Daoy (cell line): ENCODE measurements at regions not wholly inside any gene's neighbourhood (a gene's known extent, or its start where the extent isn't known, plus 50 kb on each side); places are given as distances from the start of the nearest gene placed in this dataset.
A peak's percentile ranks its signal among the peaks of the same experiment; 100 is the strongest.

Source experiments
- DNase-seq: peaks from one replicate; pipeline ENCODE4 v3.0.0-alpha.2; 2015; ENCODE audit warnings: low read depth

DNA sequence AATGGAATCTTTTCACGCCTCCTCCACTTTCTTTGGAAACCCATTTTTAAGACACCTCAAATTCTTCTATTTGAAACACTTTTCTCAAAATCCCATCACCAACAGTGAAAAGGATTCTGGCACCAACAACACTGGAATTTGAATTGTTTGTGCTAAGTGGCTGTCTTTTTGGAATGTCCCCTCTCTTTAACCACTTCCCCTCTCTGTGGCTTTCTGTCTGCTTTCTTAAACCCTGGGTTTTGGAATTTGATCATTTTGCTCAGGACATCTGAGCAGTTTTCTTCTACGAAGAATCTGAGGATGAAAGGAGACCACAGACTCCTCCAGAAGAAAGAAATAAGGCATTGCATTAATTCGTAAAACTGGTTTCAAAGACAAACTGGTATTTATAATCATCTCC, 89.0 kb downstream of the MXRA5 start:
- DNase-seq = no peak

DNA sequence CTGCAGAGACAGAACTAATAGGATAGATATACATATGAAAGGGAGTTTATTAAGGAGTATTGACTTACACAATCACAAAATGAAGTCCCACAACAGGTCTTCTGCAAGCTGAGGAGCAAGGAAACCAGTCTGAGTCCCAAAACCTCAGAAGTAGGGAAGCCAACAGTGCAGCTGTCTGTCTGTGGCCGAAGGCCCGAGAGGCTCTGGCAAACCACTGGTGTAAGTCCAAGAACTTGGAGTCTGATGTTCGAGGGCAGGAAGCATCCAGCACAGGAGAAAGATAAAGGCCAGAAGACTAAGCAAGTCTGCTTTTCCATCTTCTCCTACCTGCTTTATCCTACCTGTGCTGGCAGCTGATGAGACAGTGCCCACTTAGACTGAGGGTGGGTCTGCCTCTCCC, 89.6 kb downstream of the MXRA5 start:
- no peak for DNase-seq

DNA sequence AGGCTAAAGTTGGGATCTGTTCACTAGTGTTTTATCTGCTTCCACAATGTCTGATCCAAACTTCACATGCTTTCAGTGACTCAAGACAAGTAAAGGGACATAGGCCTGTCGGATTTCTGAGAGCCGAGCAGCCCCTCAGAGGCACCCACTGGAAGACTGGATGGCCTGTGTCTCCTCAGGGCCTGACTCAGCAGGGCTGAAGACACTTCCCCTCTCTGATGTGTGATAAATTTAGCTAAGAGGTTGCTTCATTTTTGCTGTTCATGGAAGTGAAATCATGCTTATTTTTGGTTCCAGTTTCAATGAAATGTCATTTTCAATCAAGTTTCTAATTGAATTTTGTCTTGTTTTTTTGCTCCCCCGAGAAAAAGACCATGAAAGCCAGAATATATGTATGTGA, 93.7 kb downstream of the MXRA5 start:
- DNase-seq = no peak

DNA sequence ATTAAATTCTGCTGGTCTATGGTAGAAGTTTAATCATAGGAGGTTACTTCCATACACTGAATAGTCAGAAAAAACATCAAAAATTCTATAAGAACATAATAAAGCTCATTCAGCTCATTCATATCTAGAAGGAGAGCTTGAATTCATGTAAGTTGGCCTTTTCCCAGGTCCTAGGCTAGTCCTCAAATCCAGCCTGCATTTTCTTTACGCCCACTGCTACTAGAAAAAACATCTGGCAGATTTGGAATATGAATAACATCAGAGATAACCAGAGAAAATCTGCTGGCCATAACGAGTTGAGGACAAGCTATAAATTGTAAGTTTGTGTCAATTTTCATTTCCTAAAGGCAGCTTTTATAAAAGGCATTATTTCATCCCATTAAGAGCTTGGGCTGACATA, 95.5 kb downstream of the MXRA5 start:
- no peak for DNase-seq

DNA sequence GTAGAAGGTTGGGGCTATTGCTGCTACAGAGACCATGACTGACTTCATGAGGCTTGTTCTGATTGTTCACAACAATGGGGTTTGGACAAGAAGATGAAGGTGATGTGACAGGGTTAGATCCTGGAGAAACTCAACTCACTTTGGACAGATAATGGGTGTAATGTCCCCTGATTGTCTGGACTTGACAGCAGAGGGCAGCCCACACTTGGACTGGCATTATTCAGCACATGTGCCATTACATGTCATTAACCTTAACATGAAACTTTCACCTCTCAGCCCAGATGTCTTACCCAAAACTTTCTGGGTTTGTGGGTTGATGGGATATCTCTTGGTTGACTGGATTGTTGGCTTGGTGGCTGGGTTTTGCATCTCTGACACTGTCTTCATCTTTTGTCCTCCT, 101.5 kb downstream of the MXRA5 start:
- DNase-seq = no peak

DNA sequence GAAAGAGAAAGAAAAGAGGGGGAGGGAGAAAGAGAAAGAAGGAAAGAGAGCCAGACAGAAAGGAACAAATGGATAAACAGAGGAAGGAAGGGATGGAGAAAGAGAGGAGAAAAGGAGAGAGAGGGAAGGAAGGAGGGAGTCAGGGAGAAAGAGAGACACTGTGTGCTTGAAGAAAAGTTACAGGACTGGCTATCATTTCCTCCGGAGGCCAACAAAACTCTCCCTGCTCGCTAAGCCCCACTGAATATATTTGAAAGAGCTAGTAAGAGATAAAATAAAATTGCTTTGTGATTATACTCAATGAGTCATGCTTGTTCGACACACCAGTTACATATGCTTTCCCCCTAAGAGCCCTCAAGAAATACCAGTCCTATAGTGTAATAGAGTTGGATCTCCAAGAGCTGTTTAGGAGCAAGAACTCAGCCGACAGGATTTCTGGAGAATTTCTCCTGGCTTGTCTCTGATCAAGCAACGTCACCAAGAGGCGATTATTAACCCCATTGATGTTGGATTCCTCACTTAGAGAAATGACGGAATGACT, 102.2 kb downstream of the MXRA5 start:
- DNase-seq = peak; percentile 51

DNA sequence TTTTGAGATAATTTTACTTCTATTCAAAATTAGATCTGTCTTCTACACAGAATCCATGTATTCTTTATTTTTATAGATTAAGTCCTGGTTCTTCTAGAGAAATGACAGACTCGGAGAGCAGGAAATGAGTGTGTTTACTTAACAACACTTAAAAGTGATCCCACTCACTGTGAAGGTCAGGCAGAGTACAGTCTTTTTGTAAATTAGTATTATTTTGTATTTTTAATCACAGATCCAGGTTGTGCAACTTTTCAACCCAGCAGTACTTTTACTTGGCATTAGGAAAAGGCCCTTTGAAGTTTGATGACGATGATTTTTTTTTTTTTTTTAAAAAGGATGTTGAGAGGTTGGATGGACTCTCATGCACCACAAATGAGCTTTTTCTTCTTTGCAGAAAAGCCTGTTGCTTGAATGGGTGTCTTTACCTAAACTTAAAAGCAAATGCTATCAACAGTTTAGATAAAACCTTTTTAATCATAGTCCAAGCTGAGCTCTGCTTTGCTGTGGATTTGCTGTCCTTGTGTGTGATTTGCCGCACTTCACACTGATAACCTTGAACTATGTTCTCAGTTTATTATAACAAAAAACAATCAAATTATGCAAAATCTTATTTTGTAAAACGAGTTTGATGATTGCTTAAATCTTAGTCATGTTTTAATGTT, 114.1 kb downstream of the MXRA5 start:
- DNase-seq = no peak

DNA sequence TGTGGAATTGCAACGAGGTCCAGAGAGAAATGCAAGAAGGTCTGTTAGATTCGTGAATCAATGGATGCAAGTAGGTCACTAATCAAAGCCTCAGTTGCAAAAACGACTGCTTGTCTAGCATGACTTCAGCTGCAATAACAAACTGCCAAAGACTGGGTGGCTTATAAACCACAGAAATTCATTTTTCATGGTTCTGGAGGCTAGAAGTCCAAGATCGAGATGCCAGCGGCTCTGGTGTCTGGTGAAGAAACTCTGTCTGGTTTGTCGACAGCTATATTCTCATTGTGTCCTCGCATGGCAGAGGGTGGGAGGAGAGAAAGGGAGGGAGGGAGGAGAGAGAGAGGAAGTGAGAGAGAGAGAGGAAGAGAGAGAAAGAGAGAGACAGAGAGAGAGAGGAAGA, 114.7 kb downstream of the MXRA5 start:
- no peak for DNase-seq

DNA sequence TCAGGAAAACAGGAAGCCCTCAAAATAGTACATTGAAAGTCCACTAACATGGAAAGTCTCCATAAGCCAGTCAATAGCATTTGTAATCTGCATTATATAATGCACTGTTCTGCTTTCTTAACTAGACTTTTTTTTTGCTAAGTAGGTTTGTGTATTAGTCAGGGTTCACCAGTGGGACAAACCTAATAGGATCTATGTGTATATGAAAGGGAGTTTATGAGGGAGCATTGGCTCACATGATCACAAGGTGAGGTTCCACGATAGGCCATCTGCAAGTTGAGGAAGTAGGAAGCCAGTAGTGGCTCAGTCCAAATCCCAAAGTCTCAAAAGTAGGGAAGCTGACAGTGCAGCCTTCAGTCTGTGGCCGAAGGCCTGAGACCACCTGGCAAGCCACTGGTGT, 116.0 kb downstream of the MXRA5 start:
- DNase-seq = no peak

DNA sequence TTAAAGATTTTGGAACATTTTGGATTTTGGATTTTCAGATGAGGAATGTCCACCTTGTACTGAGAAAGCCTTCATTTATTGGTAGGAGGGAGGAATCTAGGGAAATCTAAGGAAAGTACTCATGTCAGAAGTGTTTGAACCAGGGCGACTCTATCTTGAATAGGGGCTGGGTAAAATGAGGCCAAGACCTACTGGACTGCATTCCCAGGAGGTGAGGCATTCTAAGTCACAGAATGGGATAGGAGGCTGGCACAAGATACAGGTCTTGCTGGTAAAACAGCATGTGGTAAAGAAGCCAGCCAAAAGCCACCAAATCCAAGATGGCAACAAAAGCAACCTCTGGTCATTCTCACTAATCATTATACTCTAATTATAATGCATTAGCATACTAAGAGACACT, 118.9 kb downstream of the MXRA5 start:
- DNase-seq = no peak

DNA sequence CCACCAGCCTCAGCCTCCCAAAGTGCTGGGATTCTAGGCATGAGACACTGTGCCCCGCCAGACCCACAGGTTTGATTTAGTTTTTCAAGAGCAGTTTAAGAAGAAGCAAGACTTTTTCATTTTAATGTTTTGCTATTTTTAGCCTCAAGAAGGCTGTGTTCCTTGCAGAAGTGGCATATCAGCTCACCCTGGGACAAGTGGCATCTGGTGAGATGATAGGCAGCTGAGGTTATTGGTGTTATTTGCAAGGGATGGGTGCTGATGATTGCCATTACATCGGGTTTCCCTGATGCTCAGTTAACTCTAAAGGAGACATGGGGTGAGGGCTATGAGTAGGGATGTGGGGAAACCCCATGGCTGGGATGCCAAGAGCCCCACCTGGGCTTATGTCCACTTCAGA, 120.4 kb downstream of the MXRA5 start:
- DNase-seq = no peak

DNA sequence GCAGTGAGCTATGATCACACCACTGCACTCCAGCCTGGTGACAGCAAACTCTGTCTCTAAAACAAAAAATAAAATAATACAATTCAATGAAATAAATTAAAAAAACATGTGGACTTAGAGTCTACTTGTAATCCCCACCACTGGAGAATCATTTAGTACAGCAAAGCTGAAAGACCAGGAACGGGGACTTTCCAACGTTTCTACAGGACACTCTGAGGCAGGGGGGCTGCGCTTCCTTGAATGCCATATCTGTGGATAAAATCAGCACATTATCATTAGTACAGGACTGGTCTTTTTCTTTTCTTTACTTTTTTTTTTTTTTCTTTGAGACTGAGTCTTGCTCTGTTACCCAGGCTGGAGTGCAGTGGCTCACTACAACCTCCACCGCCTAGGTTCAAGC, 124.8 kb downstream of the MXRA5 start:
- DNase-seq = no peak

DNA sequence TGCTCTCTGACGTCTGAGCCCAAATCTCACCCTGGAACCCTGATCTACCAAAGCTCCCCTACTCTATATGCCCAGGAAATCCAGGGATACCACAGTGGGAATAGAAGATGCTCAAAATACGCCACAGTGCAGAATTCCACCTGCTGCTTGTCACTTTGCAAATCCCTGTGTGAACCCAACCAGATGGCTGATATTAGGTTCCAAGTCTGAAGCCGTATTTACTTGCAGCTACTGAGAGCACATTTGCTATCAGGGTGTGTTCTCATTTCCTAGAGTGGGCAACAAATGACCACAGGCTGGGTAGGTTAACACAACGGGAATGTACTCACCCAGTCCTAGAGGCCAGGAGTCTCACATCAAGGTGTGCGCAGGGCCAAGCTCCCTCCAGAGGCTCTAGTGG, 126.8 kb downstream of the MXRA5 start:
- no peak for DNase-seq

DNA sequence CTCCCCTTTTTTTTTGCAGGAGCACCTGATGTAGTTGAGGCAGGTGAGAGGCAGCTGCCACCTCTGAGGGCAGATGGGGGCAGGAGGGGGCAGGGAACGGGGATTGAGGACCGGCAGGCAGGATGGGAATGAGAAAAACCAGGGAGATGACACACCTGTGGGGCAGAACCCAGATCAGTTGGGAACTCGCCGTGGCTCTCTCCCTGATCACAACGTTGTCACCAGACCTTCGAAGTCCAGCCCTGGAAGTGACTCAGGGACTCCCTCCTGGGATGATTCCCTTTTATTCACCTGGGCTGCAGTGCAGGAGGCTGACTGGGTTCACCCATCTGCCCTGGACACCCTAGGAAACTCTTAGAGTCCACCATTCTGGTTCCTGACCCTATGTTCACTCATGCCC, 127.2 kb downstream of the MXRA5 start:
- DNase-seq = no peak

DNA sequence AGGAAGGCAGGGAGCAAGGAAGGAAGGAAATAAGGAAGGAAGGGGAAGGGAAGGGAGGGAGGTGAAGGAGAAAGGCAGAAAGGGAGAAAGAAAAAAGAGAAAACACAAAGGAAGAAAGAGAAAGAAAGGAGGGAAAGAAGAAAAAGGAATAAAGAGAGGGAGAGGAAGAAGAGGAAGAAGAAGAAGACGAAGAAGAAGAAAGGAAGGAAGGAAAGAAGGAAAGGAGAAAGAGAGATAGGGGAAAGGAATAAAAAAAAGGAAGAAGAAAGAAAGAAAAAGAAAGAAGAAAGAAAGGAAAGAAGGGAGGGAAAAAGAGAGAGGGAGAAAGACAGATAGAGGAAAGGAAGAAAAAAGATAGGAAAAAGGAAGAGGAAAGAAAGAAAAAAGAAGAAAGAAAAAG, 128.0 kb downstream of the MXRA5 start:
- no peak for DNase-seq

DNA sequence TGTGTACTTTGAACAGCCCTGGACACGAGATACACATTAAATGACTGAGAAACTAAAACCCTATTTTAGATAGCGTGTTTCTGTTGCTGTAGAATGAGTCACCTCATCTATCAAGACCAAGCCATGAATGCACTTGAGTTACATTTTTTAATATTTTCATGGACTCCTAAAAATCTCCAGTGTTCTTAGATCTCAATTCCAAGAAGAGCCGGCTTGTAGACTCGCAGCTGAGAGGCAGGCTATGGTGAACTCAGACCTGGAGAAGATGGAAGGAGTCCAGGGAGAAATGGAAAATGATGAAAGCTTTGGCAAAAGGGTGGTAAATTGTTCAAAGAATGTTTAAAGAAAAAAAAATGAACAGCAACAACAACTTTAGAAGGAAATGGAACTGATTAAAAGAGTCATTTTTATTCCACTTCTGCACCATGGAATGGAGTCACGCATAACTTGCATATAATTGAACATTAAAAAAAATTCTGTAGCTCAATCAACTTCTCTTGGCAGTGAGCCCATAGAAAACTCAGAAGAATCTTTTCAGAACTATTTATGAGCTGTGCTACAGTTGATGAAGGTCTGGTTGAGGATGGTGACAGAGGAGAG, 129.8 kb downstream of the MXRA5 start:
- DNase-seq = no peak

DNA sequence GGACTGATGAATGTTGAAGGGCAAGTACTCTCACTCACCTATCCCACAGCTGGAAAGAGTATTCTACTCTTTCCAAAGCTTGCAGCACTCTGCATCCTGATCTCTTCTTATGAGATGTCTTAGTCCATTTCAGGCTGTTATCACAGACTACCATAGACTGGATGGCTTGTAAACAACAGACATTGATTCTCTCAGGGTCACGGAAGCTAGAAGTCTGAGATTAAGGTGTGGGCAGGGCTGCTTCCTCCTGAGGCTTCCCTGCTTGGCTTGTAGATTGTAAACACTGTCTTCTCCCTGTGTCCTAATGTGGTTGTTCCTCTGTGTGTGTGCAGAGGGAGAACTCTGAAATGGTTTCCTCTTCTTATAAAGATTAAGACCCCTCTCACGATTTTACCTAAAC, 131.2 kb downstream of the MXRA5 start:
- no peak for DNase-seq

DNA sequence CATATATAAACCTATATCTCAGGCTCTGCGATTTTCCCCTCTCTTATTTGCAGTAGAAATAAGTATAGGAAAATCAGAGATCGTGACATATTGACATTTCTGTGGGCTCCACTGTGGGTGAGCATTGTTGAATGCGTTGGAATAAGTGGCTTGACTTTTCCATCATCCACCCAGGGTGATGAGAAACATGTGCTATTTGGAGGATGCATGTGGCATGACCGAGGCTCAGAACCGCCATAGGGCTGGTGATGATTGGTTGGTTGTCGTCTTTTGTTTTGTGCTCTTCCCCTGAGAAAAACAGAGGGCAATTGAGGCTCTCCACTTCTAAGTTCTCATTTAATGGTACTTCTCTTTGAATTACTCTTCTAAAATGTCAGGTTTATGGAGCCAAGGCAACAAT, 140.1 kb downstream of the MXRA5 start:
- DNase-seq = no peak

DNA sequence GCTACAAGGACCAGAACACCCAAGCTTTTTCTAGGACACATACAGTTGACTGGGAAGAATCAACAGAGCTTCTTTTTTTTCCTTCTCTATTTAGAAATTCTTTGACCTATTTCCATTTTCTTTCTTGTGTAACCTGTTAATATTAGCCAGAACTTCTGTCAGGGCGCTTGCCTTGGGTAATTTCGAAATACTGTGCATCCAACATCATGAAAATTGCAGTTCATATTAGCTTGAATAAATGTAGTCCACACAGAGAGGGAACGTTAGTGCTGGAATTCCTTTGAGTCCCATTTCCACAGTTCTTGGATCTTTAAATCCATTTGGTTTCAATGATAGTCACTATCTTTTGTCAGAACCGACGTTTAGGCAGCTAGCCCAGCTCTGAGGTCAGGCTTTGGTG, 141.8 kb downstream of the MXRA5 start:
- no peak for DNase-seq

DNA sequence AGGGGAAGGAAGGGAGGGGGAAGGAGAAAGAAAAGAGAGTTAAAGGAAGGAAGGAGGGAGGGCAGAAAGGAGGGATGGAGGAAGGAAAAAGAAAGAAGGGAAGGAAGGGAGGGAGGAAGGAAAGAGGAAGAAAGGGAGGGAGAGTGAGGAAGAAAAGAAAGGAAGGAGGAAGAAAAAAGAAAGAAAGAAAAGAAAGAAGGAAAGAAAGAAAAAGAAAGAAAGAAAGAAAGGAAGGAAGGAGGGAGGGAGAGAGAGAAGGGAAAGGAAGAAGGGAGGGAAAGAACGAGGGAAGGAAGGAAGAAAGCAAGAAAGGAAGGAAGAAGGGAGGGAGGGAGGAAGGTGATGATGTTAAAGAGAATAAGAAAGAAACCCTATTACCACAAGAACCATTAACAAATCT, 150.6 kb downstream of the MXRA5 start:
- DNase-seq = no peak

DNA sequence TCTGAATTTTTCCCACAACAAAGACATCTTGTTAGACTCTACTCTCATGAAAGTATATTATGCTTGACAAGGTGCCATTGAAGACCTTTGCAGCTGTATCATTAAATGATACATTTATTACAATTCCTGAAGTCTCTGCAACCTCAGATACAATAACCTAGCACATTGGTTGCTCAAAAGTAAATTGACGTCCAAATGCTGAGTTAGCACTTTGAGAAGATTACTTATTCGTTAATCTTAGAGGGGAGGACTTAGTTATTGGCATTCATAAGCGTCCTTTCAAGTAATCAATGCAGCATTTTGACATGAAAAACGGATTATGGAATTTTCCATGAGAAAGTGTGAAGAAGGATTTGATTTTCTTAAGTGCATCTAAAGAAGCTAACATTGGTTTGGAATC, 151.6 kb downstream of the ARSF start:
- DNase-seq = no peak

DNA sequence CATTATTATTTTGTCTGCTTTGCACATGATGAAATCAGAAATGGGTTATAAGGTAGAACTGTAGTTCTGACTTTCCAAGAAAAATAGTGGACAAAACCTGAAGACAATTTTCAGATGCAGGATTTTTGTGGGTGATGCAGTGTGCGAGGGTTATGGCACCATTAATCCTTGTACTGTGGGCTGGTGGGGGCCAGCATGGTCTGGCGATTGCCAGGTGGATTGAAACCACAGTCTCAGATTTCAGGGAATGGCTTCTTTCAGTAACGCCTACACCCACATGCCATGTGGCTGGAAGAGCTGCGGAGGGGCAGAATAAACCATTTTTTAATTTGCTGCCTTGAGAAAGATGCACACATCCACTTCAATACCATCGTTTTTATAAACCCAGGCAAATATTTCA, 150.5 kb downstream of the ARSF start:
- no peak for DNase-seq

DNA sequence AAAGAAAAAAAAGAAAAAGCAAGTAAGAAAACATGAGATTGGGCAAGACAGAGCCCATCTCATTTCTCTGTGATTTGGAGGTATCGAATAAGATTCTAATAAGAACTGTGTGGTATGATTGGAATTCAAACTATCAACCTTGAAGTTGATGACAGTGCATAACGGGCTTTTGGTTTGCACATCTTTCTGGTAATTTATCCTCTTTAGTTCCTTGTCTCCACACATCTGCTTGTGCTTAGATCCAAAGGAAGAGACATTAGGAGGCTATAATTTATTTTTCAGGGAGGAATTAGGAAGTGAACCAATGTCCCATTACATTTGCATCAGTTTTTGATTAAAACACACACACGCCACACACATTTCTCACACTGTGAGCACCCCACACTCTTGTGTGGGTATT, 149.9 kb downstream of the ARSF start:
- DNase-seq = no peak
